Stimulated activated effector memory CD8-positive, alpha-beta T cell treated with anti-CD3 and anti-CD28 coated beads, Interleukin-12 subunit alpha, Interleukin-12 subunit beta, amount 100 ng/mL, for 72 hours (primary cell): ENCODE measurements at regions not wholly inside any gene's neighbourhood (a gene's known extent, or its start where the extent isn't known, plus 50 kb on each side); places are given as distances from the start of the nearest gene placed in this dataset.

Experiments used
- ATAC-seq: fragments of 150-1000 bp; cut with Tn5 transposase; 2 replicates; pipeline ENCODE4 v1.10.0; 2021
- DNase-seq, 2 donors: peaks; one replicate each; pipeline ENCODE4 v3.0.0; 2021 to 2022; ENCODE audit warnings: low spot score in 2 of 2
- H3K27ac Mint-ChIP-seq: one replicate; pipeline ENCODE4 v1.8.0; 2022; ENCODE audit warnings: mild to moderate bottlenecking, mixed read lengths
- H3K36me3 Mint-ChIP-seq: one replicate; pipeline ENCODE4 v1.8.0; 2022; ENCODE audit warnings: mild to moderate bottlenecking, mixed read lengths
- H3K4me1 Mint-ChIP-seq: one replicate; pipeline ENCODE4 v1.8.0; 2022; ENCODE audit warnings: mixed read lengths
- H3K4me3 Mint-ChIP-seq: one replicate; pipeline ENCODE4 v1.8.0; 2022; ENCODE audit warnings: mild to moderate bottlenecking, mixed read lengths
- H3K9me3 Mint-ChIP-seq: one replicate; pipeline ENCODE4 v1.8.0; 2022; ENCODE audit warnings: mixed read lengths

- Mint-ChIP-seq H3K9me3 (peaks cover 24% of the 10 kb centered on the region), H3K4me1 (no peaks in the 10 kb centered on the region), H3K36me3 (no peaks in the 10 kb centered on the region), H3K4me3 (no peak overlapping the region), H3K27ac (no peak overlapping the region)
- ATAC-seq (no peak), DNase-seq (no peak)
Measured at GRCh38 chr4:187209921-187210613, 486.4 kb upstream of the FAT1 start.

GRCh38 chr4:187212446-187213080 lies 488.9 kb upstream of the FAT1 start:
- Mint-ChIP-seq H3K9me3 (peaks cover 30% of the 10 kb centered on the region), H3K36me3 (no peaks in the 10 kb centered on the region), H3K27ac (no peak overlapping the region), H3K4me1 (no peaks in the 10 kb centered on the region), H3K4me3 (no peak overlapping the region)
- ATAC-seq: no peak
- DNase-seq: no peak

- Mint-ChIP-seq H3K4me1 (no peaks in the 10 kb centered on the region), H3K9me3 (peaks cover 20% of the 10 kb centered on the region), H3K36me3 (no peaks in the 10 kb centered on the region), H3K27ac (no peak overlapping the region), H3K4me3 (no peak overlapping the region)
- no peak for ATAC-seq
- no peak for DNase-seq
Measured at GRCh38 chr4:187215438-187215837, 491.8 kb upstream of the FAT1 start.

GRCh38 chr4:187218705-187219245 lies 495.1 kb upstream of the FAT1 start:
- DNase-seq: no peak
- no peak overlapping the region for H3K27ac Mint-ChIP-seq

GRCh38 chr4:187224560-187224959 lies 500.9 kb upstream of the FAT1 start:
- no peak overlapping the region for H3K27ac Mint-ChIP-seq
- no peaks in the 10 kb centered on the region for H3K4me1 Mint-ChIP-seq
- H3K4me3 Mint-ChIP-seq: no peak overlapping the region
- H3K9me3 Mint-ChIP-seq: peaks cover 13% of the 10 kb centered on the region
- ATAC-seq: no peak
- DNase-seq: no peak
- no peaks in the 10 kb centered on the region for H3K36me3 Mint-ChIP-seq

More at GRCh38 chr4:187218705-187219245, 495.1 kb upstream of the FAT1 start:
- H3K4me3 Mint-ChIP-seq: no peak overlapping the region
- peaks cover 8% of the 10 kb centered on the region for H3K9me3 Mint-ChIP-seq
- H3K4me1 Mint-ChIP-seq: no peaks in the 10 kb centered on the region
- no peak for ATAC-seq
- H3K36me3 Mint-ChIP-seq: no peaks in the 10 kb centered on the region

GRCh38 chr4:187227907-187228704 lies 504.4 kb upstream of the FAT1 start:
- no peaks in the 10 kb centered on the region for H3K36me3 Mint-ChIP-seq
- H3K4me3 Mint-ChIP-seq: no peak overlapping the region
- H3K9me3 Mint-ChIP-seq: peaks cover 17% of the 10 kb centered on the region
- no peak for DNase-seq
- ATAC-seq: no peak
- H3K27ac Mint-ChIP-seq: no peak overlapping the region
- H3K4me1 Mint-ChIP-seq: no peaks in the 10 kb centered on the region

- Mint-ChIP-seq H3K36me3 (no peaks in the 10 kb centered on the region), H3K27ac (no peak overlapping the region), H3K4me1 (no peaks in the 10 kb centered on the region), H3K9me3 (peaks cover 8% of the 10 kb centered on the region), H3K4me3 (no peak overlapping the region)
- ATAC-seq (no peak), DNase-seq (no peak)
Measured at GRCh38 chr4:187232196-187232595, 508.5 kb upstream of the FAT1 start.

- Mint-ChIP-seq H3K4me3 (no peak overlapping the region), H3K4me1 (no peaks in the 10 kb centered on the region), H3K9me3 (peaks cover 8% of the 10 kb centered on the region), H3K36me3 (no peaks in the 10 kb centered on the region), H3K27ac (no peak overlapping the region)
- ATAC-seq: no peak
- DNase-seq: no peak
Measured at GRCh38 chr4:187232796-187233195, 509.1 kb upstream of the FAT1 start.

GRCh38 chr4:187235456-187236170 lies 512.0 kb upstream of the FAT1 start:
- no peak overlapping the region for H3K4me3 Mint-ChIP-seq
- H3K27ac Mint-ChIP-seq: no peak overlapping the region
- H3K4me1 Mint-ChIP-seq: no peaks in the 10 kb centered on the region
- H3K9me3 Mint-ChIP-seq: peaks cover 14% of the 10 kb centered on the region
- no peaks in the 10 kb centered on the region for H3K36me3 Mint-ChIP-seq
- ATAC-seq (no peak), DNase-seq (no peak)

GRCh38 chr4:187236209-187236890 lies 512.7 kb upstream of the FAT1 start:
- H3K4me1 Mint-ChIP-seq: no peaks in the 10 kb centered on the region
- ATAC-seq: no peak
- H3K4me3 Mint-ChIP-seq: no peak overlapping the region
- H3K9me3 Mint-ChIP-seq: peaks cover 9% of the 10 kb centered on the region
- H3K36me3 Mint-ChIP-seq: no peaks in the 10 kb centered on the region
- no peak overlapping the region for H3K27ac Mint-ChIP-seq
- no peak for DNase-seq

GRCh38 chr4:187238646-187239045 lies 515.0 kb upstream of the FAT1 start:
- Mint-ChIP-seq H3K27ac (no peak overlapping the region), H3K4me1 (no peaks in the 10 kb centered on the region), H3K9me3 (peaks cover 12% of the 10 kb centered on the region), H3K36me3 (no peaks in the 10 kb centered on the region), H3K4me3 (no peak overlapping the region)
- ATAC-seq (no peak), DNase-seq (no peak)

GRCh38 chr4:187251896-187252295 lies 528.2 kb upstream of the FAT1 start:
- no peak for DNase-seq
- peaks cover 21% of the 10 kb centered on the region for H3K9me3 Mint-ChIP-seq
- no peak for ATAC-seq
- no peaks in the 10 kb centered on the region for H3K36me3 Mint-ChIP-seq
- H3K4me1 Mint-ChIP-seq: no peaks in the 10 kb centered on the region
- no peak overlapping the region for H3K4me3 Mint-ChIP-seq
- no peak overlapping the region for H3K27ac Mint-ChIP-seq

- Mint-ChIP-seq H3K36me3 (no peaks in the 10 kb centered on the region), H3K27ac (no peak overlapping the region), H3K4me3 (no peak overlapping the region), H3K4me1 (no peaks in the 10 kb centered on the region), H3K9me3 (peaks cover 10% of the 10 kb centered on the region)
- DNase-seq: no peak
- ATAC-seq: no peak
Measured at GRCh38 chr4:187256897-187257296, 533.2 kb upstream of the FAT1 start.

GRCh38 chr4:187258651-187259401 lies 535.2 kb upstream of the FAT1 start:
- no peak overlapping the region for H3K4me3 Mint-ChIP-seq
- peaks cover 4% of the 10 kb centered on the region for H3K9me3 Mint-ChIP-seq
- ATAC-seq: no peak
- no peaks in the 10 kb centered on the region for H3K36me3 Mint-ChIP-seq
- no peak overlapping the region for H3K27ac Mint-ChIP-seq
- no peaks in the 10 kb centered on the region for H3K4me1 Mint-ChIP-seq
- no peak for DNase-seq
